Uterus (tissue), 2 donors: ENCODE measurements at regions not wholly inside any gene's neighbourhood (a gene's known extent, or its start where the extent isn't known, plus 50 kb on each side); places are given as distances from the start of the nearest gene placed in this dataset.

Experiments used
- POLR2A ChIP-seq, 2 donors: fragments of 450-650 bp; IDR thresholded peaks; one replicate each; pipeline ENCODE4 v1.6.1; 2016; ENCODE audit warnings: antibody characterized with exemption in 2 of 2, mild to moderate bottlenecking in 1 of 2, moderate library complexity in 1 of 2
- TF ChIP-seq, protein P1 (sequence below), 4 experiments: fragments of 200-600 bp in 2 of 4; fragments of 450-650 bp in 2 of 4; sonication (generic) in 2 of 4; IDR thresholded peaks; one replicate each; pipeline ENCODE4 v1.5.1; 2016 to 2019; ENCODE audit warnings: antibody characterized with exemption in 4 of 4, mild to moderate bottlenecking in 2 of 4, moderate library complexity in 1 of 4

DNA sequence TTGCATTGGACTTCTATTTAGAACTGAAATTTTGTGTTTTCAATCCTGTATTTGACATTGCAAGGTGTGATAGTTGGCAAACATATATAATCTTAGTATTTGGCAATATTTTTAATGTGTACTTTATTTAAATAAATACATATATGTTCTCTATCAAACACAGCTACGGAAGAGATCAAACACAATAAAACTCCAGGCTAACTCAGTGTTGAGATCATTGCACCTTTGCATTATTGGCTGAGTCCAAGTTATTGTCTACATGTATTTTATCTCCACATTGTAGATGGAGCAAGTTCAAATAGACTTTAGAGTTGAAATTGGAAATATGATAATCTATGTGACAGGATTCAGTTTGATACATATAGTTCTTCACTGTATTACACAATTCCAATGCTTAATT is 176.7 kb downstream of the ST6GAL2 start:
- TF ChIP-seq POLR2A (IDR thresholded peaks at IDR 0.05) = no peak
- TF ChIP-seq, protein P1, sequence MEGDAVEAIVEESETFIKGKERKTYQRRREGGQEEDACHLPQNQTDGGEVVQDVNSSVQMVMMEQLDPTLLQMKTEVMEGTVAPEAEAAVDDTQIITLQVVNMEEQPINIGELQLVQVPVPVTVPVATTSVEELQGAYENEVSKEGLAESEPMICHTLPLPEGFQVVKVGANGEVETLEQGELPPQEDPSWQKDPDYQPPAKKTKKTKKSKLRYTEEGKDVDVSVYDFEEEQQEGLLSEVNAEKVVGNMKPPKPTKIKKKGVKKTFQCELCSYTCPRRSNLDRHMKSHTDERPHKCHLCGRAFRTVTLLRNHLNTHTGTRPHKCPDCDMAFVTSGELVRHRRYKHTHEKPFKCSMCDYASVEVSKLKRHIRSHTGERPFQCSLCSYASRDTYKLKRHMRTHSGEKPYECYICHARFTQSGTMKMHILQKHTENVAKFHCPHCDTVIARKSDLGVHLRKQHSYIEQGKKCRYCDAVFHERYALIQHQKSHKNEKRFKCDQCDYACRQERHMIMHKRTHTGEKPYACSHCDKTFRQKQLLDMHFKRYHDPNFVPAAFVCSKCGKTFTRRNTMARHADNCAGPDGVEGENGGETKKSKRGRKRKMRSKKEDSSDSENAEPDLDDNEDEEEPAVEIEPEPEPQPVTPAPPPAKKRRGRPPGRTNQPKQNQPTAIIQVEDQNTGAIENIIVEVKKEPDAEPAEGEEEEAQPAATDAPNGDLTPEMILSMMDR (IDR thresholded peaks at IDR 0.05) = no peak
